GM19099 (cell line): ENCODE measurements at regions not wholly inside any gene's neighbourhood (a gene's known extent, or its start where the extent isn't known, plus 50 kb on each side); places are given as distances from the start of the nearest gene placed in this dataset.

Source experiments
- POLR2A ChIP-seq: IDR thresholded peaks from 3 replicates; pipeline ENCODE4 v1.6.1; 2011; ENCODE audit warnings: low read depth; ENCODE audit not compliant: insufficient read length; ENCODE audit errors: extremely low read depth

DNA sequence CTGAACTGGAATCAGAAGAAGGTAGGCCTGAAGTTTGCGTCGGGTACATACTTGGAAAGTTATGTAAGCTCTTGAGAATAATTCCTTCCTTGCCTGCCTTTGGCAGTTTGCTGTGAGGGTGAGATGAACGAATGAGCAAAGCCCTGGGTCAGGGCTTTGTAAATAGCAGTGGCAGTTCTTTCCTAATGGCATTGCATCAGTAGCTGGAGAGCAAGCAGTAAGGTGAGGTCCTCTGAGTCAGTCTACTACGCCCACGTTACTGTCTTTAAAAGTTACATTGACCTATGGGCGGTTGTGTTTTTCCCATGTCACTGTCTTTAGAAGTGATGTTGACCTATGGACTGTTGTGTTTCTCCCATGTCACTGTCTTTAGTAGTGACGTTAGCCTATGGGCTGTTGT is 179.1 kb upstream of the E2F8 start:
- no peak for TF ChIP-seq POLR2A

- TF ChIP-seq POLR2A = no peak
These were observed 178.4 kb upstream of the E2F8 start for GRCh38 chr11:19419021-19419750.

GRCh38 chr11:19418221-19418620 is 177.5 kb upstream of the E2F8 start:
- no peak for TF ChIP-seq POLR2A

- TF ChIP-seq POLR2A = no peak
These were observed 169.3 kb upstream of the E2F8 start for GRCh38 chr11:19410032-19410431.

- TF ChIP-seq POLR2A = no peak
These were observed 168.6 kb upstream of the E2F8 start for GRCh38 chr11:19409307-19409706.

- no peak for TF ChIP-seq POLR2A
These were observed 167.0 kb upstream of the E2F8 start for GRCh38 chr11:19407677-19408270.

- TF ChIP-seq POLR2A = no peak
These were observed 165.2 kb upstream of the E2F8 start for GRCh38 chr11:19405966-19406365.

DNA sequence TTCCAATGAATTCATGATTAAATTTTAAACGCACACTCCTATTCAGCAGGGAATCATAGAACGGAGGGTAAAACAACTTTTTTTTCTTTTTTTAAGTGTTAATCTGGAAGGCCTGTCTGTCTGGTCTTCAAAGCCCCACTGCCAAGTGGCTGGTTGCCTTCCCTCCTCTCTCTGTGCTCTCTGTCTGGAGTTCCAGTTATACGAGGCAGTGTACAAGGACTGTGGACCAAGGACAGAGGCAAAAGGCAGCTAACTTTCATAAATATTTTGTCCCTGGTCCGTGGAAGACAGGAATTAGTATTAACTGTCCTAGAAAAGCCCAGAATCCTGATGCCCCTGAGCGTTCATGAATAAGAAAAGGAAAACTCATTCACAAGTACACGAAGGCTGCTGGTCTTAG is 164.0 kb upstream of the E2F8 start:
- TF ChIP-seq POLR2A = no peak

- TF ChIP-seq POLR2A = no peak
These were observed 162.6 kb upstream of the E2F8 start for GRCh38 chr11:19403196-19403895.

GRCh38 chr11:19400296-19400695 is 159.6 kb upstream of the E2F8 start:
- no peak for TF ChIP-seq POLR2A

- no peak for TF ChIP-seq POLR2A
These were observed 158.2 kb upstream of the E2F8 start for GRCh38 chr11:19398772-19399527.

DNA sequence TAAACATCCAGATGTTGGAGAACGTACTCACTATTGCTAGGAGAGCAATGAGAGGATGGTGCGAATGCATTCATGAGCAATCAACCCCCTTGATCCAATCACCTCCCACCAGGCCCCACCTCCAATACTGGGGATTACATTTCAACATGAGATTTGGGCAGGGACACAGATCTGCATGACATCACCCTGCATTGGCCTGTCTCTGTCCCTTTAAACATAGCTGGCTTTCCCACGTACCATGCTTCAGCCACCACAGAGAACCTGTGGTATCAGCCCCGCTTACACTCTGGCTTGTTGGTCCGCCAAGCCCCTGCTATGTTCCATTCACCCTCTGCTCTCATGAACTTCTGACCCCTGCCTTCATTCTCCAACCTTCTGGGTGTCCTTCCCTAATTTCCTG is 157.5 kb upstream of the E2F8 start:
- no peak for TF ChIP-seq POLR2A

DNA sequence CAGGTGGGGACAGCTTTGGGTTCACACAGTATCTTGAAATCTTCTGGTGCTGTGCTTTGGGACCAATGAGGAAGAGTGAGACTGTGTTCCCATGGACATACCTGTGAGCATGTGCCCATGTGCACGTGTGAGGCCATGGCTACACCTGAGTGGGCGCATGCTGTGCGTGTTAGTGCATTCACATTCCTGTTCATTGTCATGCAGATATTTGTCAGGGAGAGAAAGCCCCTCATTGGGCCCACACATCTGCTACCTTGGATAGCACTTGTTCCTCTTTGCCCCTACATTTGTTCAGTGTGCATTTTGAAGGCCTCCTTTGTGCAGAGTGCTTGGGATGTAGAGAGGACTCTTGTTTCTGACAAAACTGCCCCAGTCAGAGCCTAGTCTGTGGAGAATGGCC is 154.3 kb upstream of the E2F8 start:
- TF ChIP-seq POLR2A = no peak

GRCh38 chr11:19394525-19395016 is 153.8 kb upstream of the E2F8 start:
- no peak for TF ChIP-seq POLR2A

GRCh38 chr11:19393941-19394340 is 153.2 kb upstream of the E2F8 start:
- no peak for TF ChIP-seq POLR2A
